Fibroblast of the aortic adventitia (primary cell): ENCODE measurements at regions not wholly inside any gene's neighbourhood (a gene's known extent, or its start where the extent isn't known, plus 50 kb on each side); places are given as distances from the start of the nearest gene placed in this dataset.

Experiments used
- DNase-seq: peaks from one replicate; pipeline ENCODE4 v3.0.0-alpha.2; 2010; ENCODE audit warnings: low read depth
- H3K4me3 ChIP-seq: 2 replicates; pipeline ENCODE4 v1.5.1; 2011; ENCODE audit warnings: low read depth, mild to moderate bottlenecking, control low read depth, low read length, moderate library complexity
- TF ChIP-seq, protein P1 (sequence below): IDR thresholded peaks from 2 replicates; pipeline ENCODE4 v1.5.1; 2011; ENCODE audit warnings: mild to moderate bottlenecking, low read length, control low read depth, inconsistent platforms; ENCODE audit not compliant: insufficient read depth

DNA sequence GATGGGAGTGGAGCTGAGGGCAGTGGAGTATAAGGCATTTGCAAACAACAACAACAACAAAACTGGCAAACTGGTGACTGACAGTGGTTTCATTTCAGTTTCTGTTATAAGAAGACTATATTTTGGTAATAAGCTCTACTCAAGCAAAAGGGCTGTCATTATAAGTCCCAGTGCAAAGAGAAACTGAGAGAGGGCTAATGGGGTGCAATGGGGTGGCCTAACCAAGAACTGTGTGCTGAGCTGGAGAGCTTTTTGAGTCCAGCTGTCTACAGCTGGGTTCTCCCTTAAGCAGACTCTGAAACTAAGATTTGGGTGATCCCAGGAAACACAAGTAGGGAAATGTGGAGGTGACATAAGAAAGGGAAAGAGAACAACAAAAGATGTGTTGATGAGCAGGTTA lies 439.3 kb downstream of the ADRA2A start:
- TF ChIP-seq, protein P1, sequence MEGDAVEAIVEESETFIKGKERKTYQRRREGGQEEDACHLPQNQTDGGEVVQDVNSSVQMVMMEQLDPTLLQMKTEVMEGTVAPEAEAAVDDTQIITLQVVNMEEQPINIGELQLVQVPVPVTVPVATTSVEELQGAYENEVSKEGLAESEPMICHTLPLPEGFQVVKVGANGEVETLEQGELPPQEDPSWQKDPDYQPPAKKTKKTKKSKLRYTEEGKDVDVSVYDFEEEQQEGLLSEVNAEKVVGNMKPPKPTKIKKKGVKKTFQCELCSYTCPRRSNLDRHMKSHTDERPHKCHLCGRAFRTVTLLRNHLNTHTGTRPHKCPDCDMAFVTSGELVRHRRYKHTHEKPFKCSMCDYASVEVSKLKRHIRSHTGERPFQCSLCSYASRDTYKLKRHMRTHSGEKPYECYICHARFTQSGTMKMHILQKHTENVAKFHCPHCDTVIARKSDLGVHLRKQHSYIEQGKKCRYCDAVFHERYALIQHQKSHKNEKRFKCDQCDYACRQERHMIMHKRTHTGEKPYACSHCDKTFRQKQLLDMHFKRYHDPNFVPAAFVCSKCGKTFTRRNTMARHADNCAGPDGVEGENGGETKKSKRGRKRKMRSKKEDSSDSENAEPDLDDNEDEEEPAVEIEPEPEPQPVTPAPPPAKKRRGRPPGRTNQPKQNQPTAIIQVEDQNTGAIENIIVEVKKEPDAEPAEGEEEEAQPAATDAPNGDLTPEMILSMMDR: no peak
- no peak overlapping the region for H3K4me3 ChIP-seq
- DNase-seq: no peak

DNA sequence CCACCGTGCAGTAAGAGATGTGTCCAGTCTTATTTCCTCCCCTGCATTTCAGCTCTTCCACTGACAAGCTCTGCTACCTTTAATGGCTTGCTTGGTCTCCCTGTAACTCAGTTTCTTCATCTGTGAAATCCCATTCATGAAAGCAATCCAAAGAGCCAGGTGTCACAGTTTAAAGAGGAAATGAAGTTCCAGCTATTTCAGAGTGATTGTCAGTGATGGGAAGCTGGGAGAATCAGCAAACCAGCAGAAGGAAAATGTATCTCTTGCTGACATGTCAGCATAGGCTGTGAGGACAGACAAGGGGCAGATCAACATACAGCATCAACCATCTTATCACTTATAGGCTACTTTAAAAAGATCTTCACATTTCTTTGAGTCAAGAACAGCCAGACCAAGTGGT lies 445.3 kb downstream of the ADRA2A start:
- no peak overlapping the region for H3K4me3 ChIP-seq
- TF ChIP-seq, protein P1: no peak
- no peak for DNase-seq

DNA sequence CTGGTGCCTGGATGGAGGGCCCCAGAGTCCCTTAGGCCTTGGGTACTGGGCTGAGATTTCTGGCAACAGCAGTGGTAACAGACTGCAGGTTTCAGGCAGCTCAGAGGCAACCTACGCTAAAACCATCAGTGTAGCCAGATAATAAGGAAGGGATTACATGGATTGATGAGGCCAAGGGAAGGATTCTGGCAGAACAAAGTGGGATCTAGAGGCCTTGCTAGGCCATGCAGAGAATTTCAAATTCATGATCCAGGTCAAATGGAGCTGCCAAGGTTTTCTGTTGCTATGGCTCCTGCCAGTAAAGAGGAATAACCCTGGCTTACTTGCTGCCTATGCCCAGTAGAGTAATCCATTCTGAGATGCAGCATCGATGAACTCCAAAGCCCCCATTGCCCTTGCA lies 445.7 kb downstream of the ADRA2A start:
- DNase-seq: no peak
- TF ChIP-seq, protein P1: no peak
- no peak overlapping the region for H3K4me3 ChIP-seq

DNA sequence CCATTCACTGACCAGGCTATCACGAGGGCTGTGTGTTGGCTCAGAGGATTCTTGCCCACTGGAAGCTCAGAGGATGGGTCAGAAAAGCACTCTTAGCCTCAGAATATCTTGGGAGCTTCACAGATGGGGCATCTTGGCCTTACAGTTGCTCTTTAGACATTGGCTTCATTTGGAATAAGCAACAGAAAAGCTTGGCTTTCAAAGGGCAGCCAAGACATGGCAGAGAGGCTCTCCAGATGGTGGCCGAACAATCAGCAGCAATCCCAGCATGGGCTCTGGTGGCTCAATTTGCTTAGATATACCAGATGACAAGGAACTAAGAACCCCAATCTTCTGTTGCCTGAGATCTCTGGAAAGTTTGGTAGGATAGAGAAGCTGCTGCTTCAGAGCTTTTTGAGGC lies 446.2 kb downstream of the ADRA2A start:
- TF ChIP-seq, protein P1: no peak
- no peak overlapping the region for H3K4me3 ChIP-seq
- DNase-seq: no peak

DNA sequence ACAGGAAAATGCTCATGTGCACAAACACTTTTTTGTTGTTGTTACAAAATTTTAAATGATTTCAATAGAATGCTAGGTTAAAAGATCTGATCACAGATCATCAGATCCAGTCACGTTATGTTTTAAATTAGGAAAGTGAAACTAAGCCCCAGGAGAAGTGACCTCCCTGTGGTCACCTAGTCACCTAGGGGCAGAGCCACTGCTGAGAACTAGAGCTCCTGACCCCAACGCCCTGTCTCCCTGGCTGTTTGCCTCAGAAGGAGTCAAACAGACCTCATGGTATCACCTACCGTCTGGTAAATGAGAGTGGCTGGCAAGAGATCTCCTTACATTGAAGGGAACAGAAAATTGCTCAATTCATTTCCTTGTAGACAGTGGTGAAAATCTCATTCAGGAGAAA lies 447.3 kb downstream of the ADRA2A start:
- no peak for DNase-seq
- no peak overlapping the region for H3K4me3 ChIP-seq
- TF ChIP-seq, protein P1: no peak

DNA sequence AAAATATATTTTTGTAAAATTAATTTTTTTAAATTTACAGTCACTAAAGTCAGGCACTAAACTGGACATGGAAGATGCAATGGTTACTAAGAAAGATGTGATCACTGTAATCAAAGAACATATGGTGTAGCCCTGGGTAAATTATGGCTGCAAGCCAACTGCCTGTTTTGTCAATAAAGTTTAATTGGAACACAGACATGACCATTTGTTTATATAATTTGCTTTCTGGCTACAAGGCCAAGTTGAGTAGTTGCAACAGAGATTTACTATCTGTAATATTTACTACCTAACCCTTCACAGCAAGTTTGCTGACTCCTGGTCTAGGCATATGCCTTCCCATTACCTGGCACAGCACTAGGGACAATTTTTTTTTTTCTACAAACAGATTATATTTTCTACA lies 448.9 kb downstream of the ADRA2A start:
- TF ChIP-seq, protein P1: no peak
- H3K4me3 ChIP-seq: no peak overlapping the region
- DNase-seq: no peak

DNA sequence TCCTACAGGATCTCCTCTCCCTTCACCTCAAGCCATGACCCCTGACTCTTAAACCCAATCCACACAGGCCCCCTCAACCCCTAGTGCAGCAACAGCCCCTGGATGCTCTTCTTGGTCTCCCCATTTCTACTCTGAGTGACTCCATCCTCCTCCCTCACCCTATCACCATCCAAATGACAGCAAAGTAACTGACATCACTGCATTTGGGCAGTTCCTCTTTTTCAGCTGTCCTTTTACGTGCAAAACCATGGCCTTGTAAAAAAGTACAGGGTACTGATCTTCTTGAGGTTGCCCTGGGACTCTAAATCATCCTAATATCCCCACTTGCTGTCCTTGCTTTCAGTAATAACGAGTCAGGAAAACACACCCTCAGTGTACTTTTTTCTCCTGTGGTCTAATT lies 454.9 kb downstream of the ADRA2A start:
- TF ChIP-seq, protein P1: no peak
- no peak overlapping the region for H3K4me3 ChIP-seq
- no peak for DNase-seq
